ENCODE measurements at regions not wholly inside any gene's neighbourhood (a gene's known extent, or its start where the extent isn't known, plus 50 kb on each side); places are given as distances from the start of the nearest gene placed in this dataset.

DNA sequence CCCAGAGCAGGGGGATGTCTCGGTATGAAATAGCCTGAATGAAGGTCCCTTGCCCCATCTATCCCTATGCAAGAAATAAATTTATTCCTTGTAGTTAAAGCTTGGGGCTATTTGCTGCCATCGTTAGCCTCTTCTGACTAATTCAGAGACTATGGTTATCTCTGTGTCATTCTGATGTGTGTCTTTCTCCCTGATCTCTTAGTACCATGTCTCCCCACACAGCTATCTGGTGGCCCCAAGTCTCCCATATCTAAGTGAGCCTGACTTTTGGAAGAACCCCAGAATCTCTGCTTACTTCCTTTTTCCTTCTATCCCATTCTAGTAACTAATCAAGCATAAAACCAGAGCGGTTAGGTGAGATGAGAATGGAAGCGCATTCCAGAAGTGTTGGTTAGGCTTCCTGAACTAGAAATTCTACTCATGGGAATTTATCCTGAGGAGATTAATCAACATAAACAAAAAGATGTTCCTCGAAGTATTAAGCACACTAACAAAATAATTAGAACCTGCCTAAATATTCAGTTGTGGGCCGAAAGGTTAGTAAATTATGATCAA, 71.4 kb upstream of the BMAL1 start:
- no peak overlapping the region for H3K27ac ChIP-seq (ENCODE audit: low read length)
- peaks cover 14% of the 10 kb centered on the region for H3K4me1 ChIP-seq (ENCODE audit: insufficient read depth, low read length)
- H3K79me2 ChIP-seq (ENCODE audit: low read length) = no peaks in the 10 kb centered on the region
- H3K27me3 ChIP-seq (ENCODE audit: low read length) = no peaks in the 10 kb centered on the region
- H4K20me1 ChIP-seq (ENCODE audit: low read length) = no peaks in the 10 kb centered on the region
- H3K4me2 ChIP-seq (ENCODE audit: low read length) = no peak overlapping the region
- POLR2A ChIA-PET (ENCODE audit: unreplicated experiment) = no interaction called here
- no peaks in the 10 kb centered on the region for H3K9me2 ChIP-seq (replicated peaks; ENCODE audit: low read length)
- H3K36me3 ChIP-seq (ENCODE audit: low read depth, low read length) = no peaks in the 10 kb centered on the region
- CTCF ChIA-PET = no interaction called here
- no peak for TF ChIP-seq EZH2phosphoT487 (IDR thresholded peaks at IDR 0.05; ENCODE audit: borderline replicate concordance, low read length)
- TF ChIP-seq EZH2 (IDR thresholded peaks at IDR 0.05; ENCODE audit: low read length, unreplicated experiment) = no peak
- TF ChIP-seq, protein P1, sequence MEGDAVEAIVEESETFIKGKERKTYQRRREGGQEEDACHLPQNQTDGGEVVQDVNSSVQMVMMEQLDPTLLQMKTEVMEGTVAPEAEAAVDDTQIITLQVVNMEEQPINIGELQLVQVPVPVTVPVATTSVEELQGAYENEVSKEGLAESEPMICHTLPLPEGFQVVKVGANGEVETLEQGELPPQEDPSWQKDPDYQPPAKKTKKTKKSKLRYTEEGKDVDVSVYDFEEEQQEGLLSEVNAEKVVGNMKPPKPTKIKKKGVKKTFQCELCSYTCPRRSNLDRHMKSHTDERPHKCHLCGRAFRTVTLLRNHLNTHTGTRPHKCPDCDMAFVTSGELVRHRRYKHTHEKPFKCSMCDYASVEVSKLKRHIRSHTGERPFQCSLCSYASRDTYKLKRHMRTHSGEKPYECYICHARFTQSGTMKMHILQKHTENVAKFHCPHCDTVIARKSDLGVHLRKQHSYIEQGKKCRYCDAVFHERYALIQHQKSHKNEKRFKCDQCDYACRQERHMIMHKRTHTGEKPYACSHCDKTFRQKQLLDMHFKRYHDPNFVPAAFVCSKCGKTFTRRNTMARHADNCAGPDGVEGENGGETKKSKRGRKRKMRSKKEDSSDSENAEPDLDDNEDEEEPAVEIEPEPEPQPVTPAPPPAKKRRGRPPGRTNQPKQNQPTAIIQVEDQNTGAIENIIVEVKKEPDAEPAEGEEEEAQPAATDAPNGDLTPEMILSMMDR (conservative IDR thresholded peaks at IDR 0.05; ENCODE audit: low read depth, low read length) = no peak
- no TSS peak for BruUV-seq (replicated peaks)
- no peak overlapping the region for H2AFZ ChIP-seq (ENCODE audit: low read length)
- DNase-seq (no peak), ATAC-seq (no peak)
- H3K4me3 ChIP-seq (ENCODE audit: low read length) = no peak overlapping the region
- no peaks in the 10 kb centered on the region for H3K9me3 ChIP-seq (ENCODE audit: low read length)
- no peaks in the 10 kb centered on the region for H3F3A ChIP-seq (ENCODE audit: low read length, unreplicated experiment)
- intact Hi-C loops (cut with micrococcal nuclease) = no loop called here
- H3K9ac ChIP-seq (ENCODE audit: low read length) = no peak overlapping the region

DNA sequence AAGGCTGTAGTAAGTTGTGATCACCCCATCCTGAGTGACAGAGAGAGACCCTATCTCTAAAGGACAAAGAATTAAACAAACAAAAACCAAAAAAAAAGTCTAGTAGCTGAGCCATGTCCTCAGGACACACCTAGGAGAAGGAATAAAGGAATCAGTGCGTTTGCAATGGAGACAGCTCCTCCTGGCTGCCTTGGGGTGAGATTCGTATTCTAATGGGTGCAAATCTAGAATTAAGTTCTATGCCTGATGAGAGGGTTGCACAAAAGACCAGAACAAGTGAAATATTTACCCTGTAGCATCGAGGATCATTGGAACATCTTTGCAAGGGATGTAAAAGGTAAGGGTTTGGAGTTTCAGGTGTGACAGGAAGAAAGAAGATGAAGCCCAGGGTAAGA, 70.3 kb upstream of the BMAL1 start:
- no peak overlapping the region for H3K9ac ChIP-seq (ENCODE audit: low read length)
- H3K36me3 ChIP-seq (ENCODE audit: low read depth, low read length) = no peaks in the 10 kb centered on the region
- H3K27me3 ChIP-seq (ENCODE audit: low read length) = no peaks in the 10 kb centered on the region
- DNase-seq (no peak), ATAC-seq (no peak)
- CTCF ChIA-PET = no interaction called here
- no peaks in the 10 kb centered on the region for H3K9me2 ChIP-seq (replicated peaks; ENCODE audit: low read length)
- BruUV-seq (replicated peaks) = no TSS peak
- H3K27ac ChIP-seq (ENCODE audit: low read length) = no peak overlapping the region
- H3K9me3 ChIP-seq (ENCODE audit: low read length) = no peaks in the 10 kb centered on the region
- no peaks in the 10 kb centered on the region for H3F3A ChIP-seq (ENCODE audit: low read length, unreplicated experiment)
- no peak overlapping the region for H3K4me2 ChIP-seq (ENCODE audit: low read length)
- intact Hi-C loops (cut with micrococcal nuclease) = no loop called here
- H2AFZ ChIP-seq (ENCODE audit: low read length) = peak overlapping the region; percentile 73
- POLR2A ChIA-PET (ENCODE audit: unreplicated experiment) = no interaction called here
- no peaks in the 10 kb centered on the region for H3K79me2 ChIP-seq (ENCODE audit: low read length)
- H3K4me3 ChIP-seq (ENCODE audit: low read length) = no peak overlapping the region
- H4K20me1 ChIP-seq (ENCODE audit: low read length) = no peaks in the 10 kb centered on the region
- TF ChIP-seq EZH2phosphoT487 (IDR thresholded peaks at IDR 0.05; ENCODE audit: borderline replicate concordance, low read length) (no peak), EZH2 (IDR thresholded peaks at IDR 0.05; ENCODE audit: low read length, unreplicated experiment) (no peak)
- TF ChIP-seq, protein P1 (conservative IDR thresholded peaks at IDR 0.05; ENCODE audit: low read depth, low read length) = no peak
- peaks cover 14% of the 10 kb centered on the region for H3K4me1 ChIP-seq (ENCODE audit: insufficient read depth, low read length)

DNA sequence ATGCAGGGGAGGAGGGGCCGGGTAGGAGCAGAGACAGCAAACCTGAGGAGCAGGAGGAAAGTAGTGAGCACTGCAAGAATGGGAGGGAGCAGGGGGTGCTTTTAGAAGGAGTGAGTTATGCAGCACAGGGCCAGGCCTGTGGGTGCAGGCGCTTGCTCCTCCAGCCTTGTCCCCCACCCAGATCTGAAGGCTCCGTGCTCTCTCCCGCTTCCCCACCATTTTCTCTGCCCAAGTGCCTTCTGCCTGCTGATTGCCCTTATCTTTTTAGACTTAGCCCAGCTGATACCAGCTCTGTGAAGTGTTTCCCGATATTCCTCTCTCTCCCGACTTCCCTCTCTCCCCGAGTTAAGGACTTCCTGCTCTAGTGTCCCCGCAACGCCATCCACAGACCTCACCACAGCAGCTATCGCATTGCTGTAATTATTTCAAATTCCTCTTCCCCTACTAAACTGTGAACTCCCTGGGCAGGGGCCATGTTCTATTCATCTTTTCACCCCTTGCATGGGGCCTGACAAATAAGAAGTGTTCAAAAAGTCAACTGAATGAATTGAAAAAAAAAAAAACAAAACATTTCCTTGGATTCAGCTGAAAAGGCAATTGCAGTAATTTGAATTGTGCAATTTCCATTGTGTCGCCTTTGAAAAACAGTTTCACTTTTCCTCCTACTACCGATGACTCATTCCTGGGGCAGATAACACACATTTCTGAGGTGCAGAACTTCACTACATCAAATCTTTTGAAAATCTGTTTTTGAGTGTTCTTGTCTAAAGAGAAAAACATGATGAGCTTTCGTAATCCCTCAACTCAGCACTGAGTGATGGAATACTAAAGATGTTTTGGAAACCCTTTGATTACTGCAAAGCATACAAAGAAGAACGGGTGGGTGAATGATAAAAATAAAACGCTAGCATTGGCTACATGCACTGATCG, 69.7 kb upstream of the BMAL1 start:
- TF ChIP-seq, protein P1 (conservative IDR thresholded peaks at IDR 0.05; ENCODE audit: low read depth, low read length) = no peak
- TF ChIP-seq EZH2 (IDR thresholded peaks at IDR 0.05; ENCODE audit: low read length, unreplicated experiment) = no peak
- no peak for TF ChIP-seq EZH2phosphoT487 (IDR thresholded peaks at IDR 0.05; ENCODE audit: borderline replicate concordance, low read length)
- no peak overlapping the region for H3K9ac ChIP-seq (ENCODE audit: low read length)
- H3K9me2 ChIP-seq (replicated peaks; ENCODE audit: low read length) = no peaks in the 10 kb centered on the region
- peak overlapping the region; percentile 42; the same call in 1 of the 2 replicates for H3K4me3 ChIP-seq (ENCODE audit: low read length)
- H3K36me3 ChIP-seq (ENCODE audit: low read depth, low read length) = no peaks in the 10 kb centered on the region
- peaks cover 17% of the 10 kb centered on the region for H3K4me1 ChIP-seq (ENCODE audit: insufficient read depth, low read length)
- POLR2A ChIA-PET (ENCODE audit: unreplicated experiment) = no interaction called here
- CTCF ChIA-PET = interaction anchor here (0.6 kb wide), 1 partner anchor 142 kb away, joined by 4 read pairs; no protein-coding TSS in a partner anchor
- peak overlapping the region; percentile 73 for H2AFZ ChIP-seq (ENCODE audit: low read length)
- H3K9me3 ChIP-seq (ENCODE audit: low read length) = no peaks in the 10 kb centered on the region
- DNase-seq (peak; percentile 60), ATAC-seq (no peak)
- H3K4me2 ChIP-seq (ENCODE audit: low read length) = peak overlapping the region; percentile 67
- no peaks in the 10 kb centered on the region for H4K20me1 ChIP-seq (ENCODE audit: low read length)
- H3K27me3 ChIP-seq (ENCODE audit: low read length) = no peaks in the 10 kb centered on the region
- BruUV-seq (replicated peaks) = no TSS peak
- no peaks in the 10 kb centered on the region for H3K79me2 ChIP-seq (ENCODE audit: low read length)
- H3K27ac ChIP-seq (ENCODE audit: low read length) = no peak overlapping the region
- intact Hi-C loops (cut with micrococcal nuclease) = no loop called here
- no peaks in the 10 kb centered on the region for H3F3A ChIP-seq (ENCODE audit: low read length, unreplicated experiment)

Data from PC-3 (cell line).